HL-60 (cell line): ENCODE measurements at regions not wholly inside any gene's neighbourhood (a gene's known extent, or its start where the extent isn't known, plus 50 kb on each side); places are given as distances from the start of the nearest gene placed in this dataset.

ENCODE experiments used
- POLR2AphosphoS5 ChIP-seq: IDR thresholded peaks from 2 replicates; pipeline ENCODE4 v1.6.1; 2012; ENCODE audit warnings: low read depth
- SPI1 ChIP-seq: IDR thresholded peaks from 2 replicates; pipeline ENCODE4 v1.6.1; 2012; ENCODE audit warnings: low read depth, mild to moderate bottlenecking, borderline replicate concordance
- TF ChIP-seq, protein P1 (sequence below): IDR thresholded peaks from 2 replicates; pipeline ENCODE4 v1.6.1; 2012; ENCODE audit warnings: low read depth; ENCODE audit not compliant: insufficient replicate concordance
- TF ChIP-seq, protein P2 (sequence below): IDR thresholded peaks from one replicate; pipeline ENCODE4 v1.5.1; 2011; ENCODE audit warnings: low read length, control low read depth, inconsistent platforms; ENCODE audit not compliant: insufficient read depth

DNA sequence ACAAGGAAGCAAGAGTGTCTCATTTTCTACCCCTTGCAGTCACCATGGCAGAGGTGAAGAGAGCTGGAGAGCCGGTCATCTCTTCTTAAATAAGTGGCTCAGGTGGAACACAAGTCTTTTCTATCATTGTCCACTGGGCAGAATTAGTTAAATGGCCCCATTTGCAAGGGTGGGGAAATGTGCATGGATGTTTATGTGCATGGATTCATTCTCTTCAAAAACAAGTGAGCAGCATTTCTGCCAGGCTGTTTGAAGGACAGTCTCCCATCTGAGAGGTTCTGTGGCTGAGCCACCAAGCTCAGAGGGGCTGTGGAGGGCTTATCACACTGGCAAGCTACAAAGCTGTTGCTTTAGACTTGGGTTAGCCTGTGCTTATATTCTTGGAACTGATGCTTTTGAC is 370.3 kb upstream of the MTPN start:
- TF ChIP-seq, protein P1, sequence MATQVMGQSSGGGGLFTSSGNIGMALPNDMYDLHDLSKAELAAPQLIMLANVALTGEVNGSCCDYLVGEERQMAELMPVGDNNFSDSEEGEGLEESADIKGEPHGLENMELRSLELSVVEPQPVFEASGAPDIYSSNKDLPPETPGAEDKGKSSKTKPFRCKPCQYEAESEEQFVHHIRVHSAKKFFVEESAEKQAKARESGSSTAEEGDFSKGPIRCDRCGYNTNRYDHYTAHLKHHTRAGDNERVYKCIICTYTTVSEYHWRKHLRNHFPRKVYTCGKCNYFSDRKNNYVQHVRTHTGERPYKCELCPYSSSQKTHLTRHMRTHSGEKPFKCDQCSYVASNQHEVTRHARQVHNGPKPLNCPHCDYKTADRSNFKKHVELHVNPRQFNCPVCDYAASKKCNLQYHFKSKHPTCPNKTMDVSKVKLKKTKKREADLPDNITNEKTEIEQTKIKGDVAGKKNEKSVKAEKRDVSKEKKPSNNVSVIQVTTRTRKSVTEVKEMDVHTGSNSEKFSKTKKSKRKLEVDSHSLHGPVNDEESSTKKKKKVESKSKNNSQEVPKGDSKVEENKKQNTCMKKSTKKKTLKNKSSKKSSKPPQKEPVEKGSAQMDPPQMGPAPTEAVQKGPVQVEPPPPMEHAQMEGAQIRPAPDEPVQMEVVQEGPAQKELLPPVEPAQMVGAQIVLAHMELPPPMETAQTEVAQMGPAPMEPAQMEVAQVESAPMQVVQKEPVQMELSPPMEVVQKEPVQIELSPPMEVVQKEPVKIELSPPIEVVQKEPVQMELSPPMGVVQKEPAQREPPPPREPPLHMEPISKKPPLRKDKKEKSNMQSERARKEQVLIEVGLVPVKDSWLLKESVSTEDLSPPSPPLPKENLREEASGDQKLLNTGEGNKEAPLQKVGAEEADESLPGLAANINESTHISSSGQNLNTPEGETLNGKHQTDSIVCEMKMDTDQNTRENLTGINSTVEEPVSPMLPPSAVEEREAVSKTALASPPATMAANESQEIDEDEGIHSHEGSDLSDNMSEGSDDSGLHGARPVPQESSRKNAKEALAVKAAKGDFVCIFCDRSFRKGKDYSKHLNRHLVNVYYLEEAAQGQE: no peak
- TF ChIP-seq, protein P2, sequence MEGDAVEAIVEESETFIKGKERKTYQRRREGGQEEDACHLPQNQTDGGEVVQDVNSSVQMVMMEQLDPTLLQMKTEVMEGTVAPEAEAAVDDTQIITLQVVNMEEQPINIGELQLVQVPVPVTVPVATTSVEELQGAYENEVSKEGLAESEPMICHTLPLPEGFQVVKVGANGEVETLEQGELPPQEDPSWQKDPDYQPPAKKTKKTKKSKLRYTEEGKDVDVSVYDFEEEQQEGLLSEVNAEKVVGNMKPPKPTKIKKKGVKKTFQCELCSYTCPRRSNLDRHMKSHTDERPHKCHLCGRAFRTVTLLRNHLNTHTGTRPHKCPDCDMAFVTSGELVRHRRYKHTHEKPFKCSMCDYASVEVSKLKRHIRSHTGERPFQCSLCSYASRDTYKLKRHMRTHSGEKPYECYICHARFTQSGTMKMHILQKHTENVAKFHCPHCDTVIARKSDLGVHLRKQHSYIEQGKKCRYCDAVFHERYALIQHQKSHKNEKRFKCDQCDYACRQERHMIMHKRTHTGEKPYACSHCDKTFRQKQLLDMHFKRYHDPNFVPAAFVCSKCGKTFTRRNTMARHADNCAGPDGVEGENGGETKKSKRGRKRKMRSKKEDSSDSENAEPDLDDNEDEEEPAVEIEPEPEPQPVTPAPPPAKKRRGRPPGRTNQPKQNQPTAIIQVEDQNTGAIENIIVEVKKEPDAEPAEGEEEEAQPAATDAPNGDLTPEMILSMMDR: no peak
- TF ChIP-seq POLR2AphosphoS5 (no peak), SPI1 (no peak)
